AG09319 (cell line): ENCODE measurements at regions not wholly inside any gene's neighbourhood (a gene's known extent, or its start where the extent isn't known, plus 50 kb on each side); places are given as distances from the start of the nearest gene placed in this dataset.
"Not testable (repeated sequence)": the region's sequence is repeated elsewhere in the genome, so short reads cannot be mapped to it uniquely, and the experiment has no call there.

Source experiments
- DNase-seq: peaks from one replicate; pipeline ENCODE4 v3.0.0-alpha.2; 2010; ENCODE audit warnings: low read depth; ENCODE audit errors: extremely low read depth
- TF ChIP-seq, protein P1 (sequence below): IDR thresholded peaks from 2 replicates; pipeline ENCODE4 v1.5.1; 2011; ENCODE audit warnings: low read depth, mild to moderate bottlenecking, inconsistent platforms, low read length, moderate library complexity

DNA sequence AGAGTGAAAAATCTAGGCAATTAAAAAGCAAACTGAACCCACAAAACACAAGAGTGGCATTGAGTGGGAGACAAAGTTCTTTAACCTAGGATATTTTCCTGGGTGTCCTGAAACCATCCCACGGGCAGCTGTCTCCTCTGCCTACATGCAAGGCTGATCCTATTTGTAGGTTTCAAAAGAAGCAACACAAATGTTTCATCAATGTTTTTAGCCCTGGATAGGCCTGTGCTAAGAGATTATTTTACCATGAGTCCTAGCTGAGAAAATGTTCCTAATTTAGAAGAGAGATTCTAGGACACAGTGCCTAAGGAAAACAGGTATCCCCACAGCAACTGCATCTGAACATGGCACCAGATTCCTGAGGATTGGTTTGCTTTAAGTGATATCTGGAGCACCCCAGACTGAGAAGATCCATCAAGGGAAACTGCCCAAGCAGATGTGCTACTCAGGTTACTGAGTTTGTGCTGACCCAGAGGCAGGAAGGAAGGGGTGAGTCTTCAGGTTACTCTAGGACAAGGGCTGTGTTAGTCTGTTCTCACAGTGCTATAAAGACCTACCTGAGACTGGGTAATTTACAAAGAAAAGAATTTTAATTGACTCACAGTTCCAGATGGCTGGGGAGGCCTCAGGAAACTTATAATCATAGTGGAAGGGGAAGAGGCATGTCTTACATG lies 111.6 kb upstream of the UST start:
- no peak for DNase-seq
- TF ChIP-seq, protein P1, sequence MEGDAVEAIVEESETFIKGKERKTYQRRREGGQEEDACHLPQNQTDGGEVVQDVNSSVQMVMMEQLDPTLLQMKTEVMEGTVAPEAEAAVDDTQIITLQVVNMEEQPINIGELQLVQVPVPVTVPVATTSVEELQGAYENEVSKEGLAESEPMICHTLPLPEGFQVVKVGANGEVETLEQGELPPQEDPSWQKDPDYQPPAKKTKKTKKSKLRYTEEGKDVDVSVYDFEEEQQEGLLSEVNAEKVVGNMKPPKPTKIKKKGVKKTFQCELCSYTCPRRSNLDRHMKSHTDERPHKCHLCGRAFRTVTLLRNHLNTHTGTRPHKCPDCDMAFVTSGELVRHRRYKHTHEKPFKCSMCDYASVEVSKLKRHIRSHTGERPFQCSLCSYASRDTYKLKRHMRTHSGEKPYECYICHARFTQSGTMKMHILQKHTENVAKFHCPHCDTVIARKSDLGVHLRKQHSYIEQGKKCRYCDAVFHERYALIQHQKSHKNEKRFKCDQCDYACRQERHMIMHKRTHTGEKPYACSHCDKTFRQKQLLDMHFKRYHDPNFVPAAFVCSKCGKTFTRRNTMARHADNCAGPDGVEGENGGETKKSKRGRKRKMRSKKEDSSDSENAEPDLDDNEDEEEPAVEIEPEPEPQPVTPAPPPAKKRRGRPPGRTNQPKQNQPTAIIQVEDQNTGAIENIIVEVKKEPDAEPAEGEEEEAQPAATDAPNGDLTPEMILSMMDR = no peak

- not testable (repeated sequence) for DNase-seq
Measured at GRCh38 chr6:148641836-148642235, 105.0 kb upstream of the UST start.

DNA sequence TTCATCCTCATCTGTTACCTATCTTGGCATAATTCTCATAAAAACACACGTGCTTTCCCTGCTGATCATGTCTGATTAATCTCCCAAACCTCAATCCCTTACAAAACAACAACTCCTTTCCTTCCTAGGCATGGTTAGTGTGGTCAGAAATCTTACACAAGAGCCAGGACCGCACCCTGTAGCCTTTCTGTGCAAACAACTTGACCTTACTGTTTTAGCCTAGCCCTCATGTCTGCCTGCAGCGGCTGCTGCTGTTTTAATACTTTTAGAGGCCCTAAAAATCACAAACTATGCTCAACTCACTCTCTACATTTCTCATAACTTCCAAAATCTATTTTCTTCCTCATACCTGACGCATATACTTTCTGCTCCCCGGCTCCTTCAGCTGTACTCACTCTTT lies 103.6 kb upstream of the UST start:
- not testable (repeated sequence) for DNase-seq

GRCh38 chr6:148645049-148645448 lies 101.8 kb upstream of the UST start:
- DNase-seq = not testable (repeated sequence)

GRCh38 chr6:148648754-148649453 lies 97.9 kb upstream of the UST start:
- DNase-seq = no peak
- TF ChIP-seq, protein P1 = no peak

GRCh38 chr6:148649454-148649963 lies 97.3 kb upstream of the UST start:
- no peak for DNase-seq
- TF ChIP-seq, protein P1 = no peak

GRCh38 chr6:148650941-148651505 lies 95.8 kb upstream of the UST start:
- TF ChIP-seq, protein P1 = no peak
- no peak for DNase-seq

DNA sequence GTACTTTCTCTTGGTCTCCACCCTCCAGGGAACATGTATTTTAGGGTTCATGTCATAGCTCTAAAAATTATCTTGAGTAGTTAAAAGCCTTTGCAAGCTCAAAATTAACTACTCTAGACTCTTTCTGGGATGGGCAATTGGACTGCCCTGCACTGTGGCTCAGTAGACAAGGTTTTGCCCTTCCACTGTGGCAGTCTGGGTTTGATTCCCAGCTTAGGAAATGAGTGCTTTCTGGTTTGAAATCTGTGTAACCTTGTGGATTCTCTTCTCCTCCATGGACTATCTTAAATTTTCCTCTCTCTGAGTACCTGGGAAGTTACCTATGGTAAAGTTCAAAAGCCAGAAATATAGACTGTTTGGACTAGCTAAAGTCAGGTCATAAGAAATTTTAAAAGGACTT lies 94.6 kb upstream of the UST start:
- DNase-seq = no peak
- TF ChIP-seq, protein P1 = no peak
